ENCODE measurements at regions not wholly inside any gene's neighbourhood (a gene's known extent, or its start where the extent isn't known, plus 50 kb on each side); places are given as distances from the start of the nearest gene placed in this dataset.

- Histone ChIP-seq H3K27me3 (ENCODE audit: insufficient read depth, low read depth, severe bottlenecking) (no peaks in the 10 kb centered on the region), H3K27ac (no peak overlapping the region), H3K36me3 (no peaks in the 10 kb centered on the region), H3K4me3 (ENCODE audit: low read depth, low read length) (no peak overlapping the region), H3K9me3 (ENCODE audit: severe bottlenecking) (no peaks in the 10 kb centered on the region)
- no peak for DNase-seq
- no peak for TF ChIP-seq CTCF (IDR thresholded peaks at IDR 0.05; ENCODE audit: low read depth, low read length)
These were observed 379.5 kb upstream of the CD180 start for GRCh38 chr5:67576112-67576511.

- no peaks in the 10 kb centered on the region for H3K27me3 ChIP-seq (ENCODE audit: insufficient read depth, low read depth, severe bottlenecking)
- H3K9me3 ChIP-seq (ENCODE audit: severe bottlenecking), result no peaks in the 10 kb centered on the region
- DNase-seq, result no peak
- no peak for TF ChIP-seq CTCF (IDR thresholded peaks at IDR 0.05; ENCODE audit: low read depth, low read length)
- H3K36me3 ChIP-seq, result no peaks in the 10 kb centered on the region
- H3K27ac ChIP-seq, result no peak overlapping the region
- H3K4me3 ChIP-seq (ENCODE audit: low read depth, low read length), result no peak overlapping the region
These were observed 378.5 kb upstream of the CD180 start for GRCh38 chr5:67575087-67575486.

GRCh38 chr5:67561151-67561932 lies 364.7 kb upstream of the CD180 start:
- Histone ChIP-seq H3K36me3 (no peaks in the 10 kb centered on the region), H3K27ac (no peak overlapping the region), H3K27me3 (ENCODE audit: insufficient read depth, low read depth, severe bottlenecking) (no peaks in the 10 kb centered on the region), H3K9me3 (ENCODE audit: severe bottlenecking) (peaks cover 11% of the 10 kb centered on the region), H3K4me3 (ENCODE audit: low read depth, low read length) (no peak overlapping the region)
- no peak for TF ChIP-seq CTCF (IDR thresholded peaks at IDR 0.05; ENCODE audit: low read depth, low read length)
- DNase-seq, result no peak

GRCh38 chr5:67552773-67553172 lies 356.2 kb upstream of the CD180 start:
- no peaks in the 10 kb centered on the region for H3K36me3 ChIP-seq
- no peak overlapping the region for H3K4me3 ChIP-seq (ENCODE audit: low read depth, low read length)
- DNase-seq, result no peak
- TF ChIP-seq CTCF (IDR thresholded peaks at IDR 0.05; ENCODE audit: low read depth, low read length), result no peak
- H3K27me3 ChIP-seq (ENCODE audit: insufficient read depth, low read depth, severe bottlenecking), result no peaks in the 10 kb centered on the region
- no peak overlapping the region for H3K27ac ChIP-seq
- no peaks in the 10 kb centered on the region for H3K9me3 ChIP-seq (ENCODE audit: severe bottlenecking)

GRCh38 chr5:67549947-67550346 lies 353.3 kb upstream of the CD180 start:
- H3K27me3 ChIP-seq (ENCODE audit: insufficient read depth, low read depth, severe bottlenecking), result no peaks in the 10 kb centered on the region
- DNase-seq, result no peak
- no peaks in the 10 kb centered on the region for H3K36me3 ChIP-seq
- H3K4me3 ChIP-seq (ENCODE audit: low read depth, low read length), result no peak overlapping the region
- H3K27ac ChIP-seq, result no peak overlapping the region
- TF ChIP-seq CTCF (IDR thresholded peaks at IDR 0.05; ENCODE audit: low read depth, low read length), result no peak
- no peaks in the 10 kb centered on the region for H3K9me3 ChIP-seq (ENCODE audit: severe bottlenecking)

GRCh38 chr5:67549296-67549618 lies 352.7 kb upstream of the CD180 start:
- no peaks in the 10 kb centered on the region for H3K9me3 ChIP-seq (ENCODE audit: severe bottlenecking)
- no peak for DNase-seq
- H3K4me3 ChIP-seq (ENCODE audit: low read depth, low read length), result no peak overlapping the region
- no peaks in the 10 kb centered on the region for H3K27me3 ChIP-seq (ENCODE audit: insufficient read depth, low read depth, severe bottlenecking)
- TF ChIP-seq CTCF (IDR thresholded peaks at IDR 0.05; ENCODE audit: low read depth, low read length), result no peak
- H3K27ac ChIP-seq, result no peak overlapping the region
- no peaks in the 10 kb centered on the region for H3K36me3 ChIP-seq

All from WERI-Rb-1 (cell line).